Upper lobe of left lung (tissue), 4 donors: ENCODE measurements at regions not wholly inside any gene's neighbourhood (a gene's known extent, or its start where the extent isn't known, plus 50 kb on each side); places are given as distances from the start of the nearest gene placed in this dataset.

Source experiments
- POLR2A ChIP-seq, 4 donors: fragments of 450-650 bp; IDR thresholded peaks; one replicate each; pipeline ENCODE4 v1.5.1; 2016 to 2017; ENCODE audit warnings: antibody characterized with exemption in 4 of 4, mild to moderate bottlenecking in 2 of 4
- TF ChIP-seq, protein P1 (sequence below), 6 experiments: fragments of 450-650 bp in 4 of 6; fragments of 200-600 bp in 2 of 6; sonication (generic) in 2 of 6; IDR thresholded peaks; one replicate each; pipeline ENCODE4 v1.5.1; 2016 to 2019; ENCODE audit warnings: antibody characterized with exemption in 6 of 6

DNA sequence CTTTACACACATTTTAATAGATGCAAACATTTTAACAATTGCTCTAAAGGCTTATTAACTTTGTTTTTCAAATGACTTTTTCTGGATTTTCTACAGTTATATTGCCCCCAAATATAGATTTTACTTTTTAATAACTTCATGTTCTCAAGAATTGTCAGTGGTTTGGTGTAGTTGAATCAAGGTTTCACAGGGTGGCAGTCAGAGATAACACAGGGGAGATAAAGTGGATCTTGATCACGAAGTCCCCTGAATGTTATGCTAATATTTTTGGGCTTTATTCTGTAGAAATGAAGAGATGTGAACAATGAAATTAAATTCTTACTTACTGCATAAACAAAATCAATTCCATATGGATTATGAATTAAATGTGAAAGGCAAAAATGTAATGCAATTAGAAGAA lies 248.1 kb downstream of the AEBP2 start:
- TF ChIP-seq POLR2A (IDR thresholded peaks at IDR 0.05), result no peak
- TF ChIP-seq, protein P1, sequence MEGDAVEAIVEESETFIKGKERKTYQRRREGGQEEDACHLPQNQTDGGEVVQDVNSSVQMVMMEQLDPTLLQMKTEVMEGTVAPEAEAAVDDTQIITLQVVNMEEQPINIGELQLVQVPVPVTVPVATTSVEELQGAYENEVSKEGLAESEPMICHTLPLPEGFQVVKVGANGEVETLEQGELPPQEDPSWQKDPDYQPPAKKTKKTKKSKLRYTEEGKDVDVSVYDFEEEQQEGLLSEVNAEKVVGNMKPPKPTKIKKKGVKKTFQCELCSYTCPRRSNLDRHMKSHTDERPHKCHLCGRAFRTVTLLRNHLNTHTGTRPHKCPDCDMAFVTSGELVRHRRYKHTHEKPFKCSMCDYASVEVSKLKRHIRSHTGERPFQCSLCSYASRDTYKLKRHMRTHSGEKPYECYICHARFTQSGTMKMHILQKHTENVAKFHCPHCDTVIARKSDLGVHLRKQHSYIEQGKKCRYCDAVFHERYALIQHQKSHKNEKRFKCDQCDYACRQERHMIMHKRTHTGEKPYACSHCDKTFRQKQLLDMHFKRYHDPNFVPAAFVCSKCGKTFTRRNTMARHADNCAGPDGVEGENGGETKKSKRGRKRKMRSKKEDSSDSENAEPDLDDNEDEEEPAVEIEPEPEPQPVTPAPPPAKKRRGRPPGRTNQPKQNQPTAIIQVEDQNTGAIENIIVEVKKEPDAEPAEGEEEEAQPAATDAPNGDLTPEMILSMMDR (IDR thresholded peaks at IDR 0.05), result no peak
